Mammary epithelial cell (primary cell): ENCODE measurements at regions not wholly inside any gene's neighbourhood (a gene's known extent, or its start where the extent isn't known, plus 50 kb on each side); places are given as distances from the start of the nearest gene placed in this dataset.

Source experiments
- EZH2 ChIP-seq: IDR thresholded peaks from 2 replicates; pipeline ENCODE4 v1.6.1; 2012; ENCODE audit warnings: low read length, inconsistent platforms, borderline replicate concordance
- TF ChIP-seq, protein P1 (sequence below), 2 donors: IDR thresholded peaks in 1 of 2; conservative IDR thresholded peaks in 1 of 2; 2 replicates each; pipeline ENCODE4 v1.5.1; 2011 to 2012; ENCODE audit warnings: inconsistent platforms in 2 of 2, low read length in 2 of 2, mild to moderate bottlenecking in 2 of 2, control low read depth in 1 of 2, low read depth in 1 of 2; ENCODE audit not compliant: insufficient read depth in 1 of 2; ENCODE audit errors: extremely low read depth in 1 of 2

- TF ChIP-seq, protein P1, sequence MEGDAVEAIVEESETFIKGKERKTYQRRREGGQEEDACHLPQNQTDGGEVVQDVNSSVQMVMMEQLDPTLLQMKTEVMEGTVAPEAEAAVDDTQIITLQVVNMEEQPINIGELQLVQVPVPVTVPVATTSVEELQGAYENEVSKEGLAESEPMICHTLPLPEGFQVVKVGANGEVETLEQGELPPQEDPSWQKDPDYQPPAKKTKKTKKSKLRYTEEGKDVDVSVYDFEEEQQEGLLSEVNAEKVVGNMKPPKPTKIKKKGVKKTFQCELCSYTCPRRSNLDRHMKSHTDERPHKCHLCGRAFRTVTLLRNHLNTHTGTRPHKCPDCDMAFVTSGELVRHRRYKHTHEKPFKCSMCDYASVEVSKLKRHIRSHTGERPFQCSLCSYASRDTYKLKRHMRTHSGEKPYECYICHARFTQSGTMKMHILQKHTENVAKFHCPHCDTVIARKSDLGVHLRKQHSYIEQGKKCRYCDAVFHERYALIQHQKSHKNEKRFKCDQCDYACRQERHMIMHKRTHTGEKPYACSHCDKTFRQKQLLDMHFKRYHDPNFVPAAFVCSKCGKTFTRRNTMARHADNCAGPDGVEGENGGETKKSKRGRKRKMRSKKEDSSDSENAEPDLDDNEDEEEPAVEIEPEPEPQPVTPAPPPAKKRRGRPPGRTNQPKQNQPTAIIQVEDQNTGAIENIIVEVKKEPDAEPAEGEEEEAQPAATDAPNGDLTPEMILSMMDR (conservative IDR thresholded peaks at IDR 0.05 in 1 of 2, IDR thresholded peaks at IDR 0.05 in 1 of 2; ENCODE audit: extremely low read depth in 1 of 2, insufficient read depth in 1 of 2, low read depth in 1 of 2, low read length in 2 of 2): no peak
- no peak for TF ChIP-seq EZH2
Measured at GRCh38 chr12:81963026-81963425, 203.9 kb upstream of the PPFIA2 start.
